ENCODE measurements at regions not wholly inside any gene's neighbourhood (a gene's known extent, or its start where the extent isn't known, plus 50 kb on each side); places are given as distances from the start of the nearest gene placed in this dataset.
"Not testable (repeated sequence)": the region's sequence is repeated elsewhere in the genome, so short reads cannot be mapped to it uniquely, and the experiment has no call there.

- H3K9me3 ChIP-seq (ENCODE audit: insufficient read depth, low read depth, low read length); DNase-seq; H3K36me3 ChIP-seq (ENCODE audit: control insufficient read depth in 1 of 2, insufficient read depth in 2 of 2, low read length in 2 of 2): not testable (repeated sequence)
Observed at GRCh38 chr5:99521666-99522065, 592.9 kb upstream of the CHD1 start.

GRCh38 chr5:99515864-99516490, 587.2 kb upstream of the CHD1 start:
- not testable (repeated sequence) for H3K4ac ChIP-seq (ENCODE audit: low read depth, low read length); H3K27ac ChIP-seq (ENCODE audit: low read depth, low read length); H4K12ac ChIP-seq (ENCODE audit: low read depth, low read length); H3K23ac ChIP-seq (ENCODE audit: low read length); H2BK120ac ChIP-seq (ENCODE audit: insufficient read depth, low read length, poor library complexity); H2AK5ac ChIP-seq (ENCODE audit: low read length); H3K14ac ChIP-seq (ENCODE audit: low read length); H3K79me1 ChIP-seq (ENCODE audit: low read length); H3K9me3 ChIP-seq (ENCODE audit: insufficient read depth, low read depth, low read length); H3K4me1 ChIP-seq (ENCODE audit: control insufficient read depth in 1 of 2, insufficient read depth in 2 of 2, low read length in 2 of 2); H3K4me2 ChIP-seq (ENCODE audit: low read length); H4K91ac ChIP-seq (ENCODE audit: low read depth, low read length); H3K9ac ChIP-seq (ENCODE audit: low read length); H3K27me3 ChIP-seq (ENCODE audit: insufficient read depth, low read length); H4K8ac ChIP-seq (ENCODE audit: low read depth, low read length); H3K4me3 ChIP-seq (ENCODE audit: low read depth, low read length); H3K79me2 ChIP-seq (ENCODE audit: control insufficient read depth, insufficient read depth, low read length, poor library complexity); H3K36me3 ChIP-seq (ENCODE audit: control insufficient read depth in 1 of 2, insufficient read depth in 2 of 2, low read length in 2 of 2); H2BK5ac ChIP-seq (ENCODE audit: low read depth, low read length, poor library complexity); H3K18ac ChIP-seq (ENCODE audit: low read length); H2BK12ac ChIP-seq (ENCODE audit: low read length); DNase-seq; H2AFZ ChIP-seq (ENCODE audit: insufficient read depth, low read length, poor library complexity)
- no CpG with 5 or more reads among the region's 6 CpGs for WGBS (ENCODE audit: extremely low coverage, insufficient coverage, insufficient read length)

More at GRCh38 chr5:99521666-99522065, 592.9 kb upstream of the CHD1 start:
- not testable (repeated sequence) for H2BK120ac ChIP-seq (ENCODE audit: insufficient read depth, low read length, poor library complexity); H3K14ac ChIP-seq (ENCODE audit: low read length); H2AFZ ChIP-seq (ENCODE audit: insufficient read depth, low read length, poor library complexity); H3K4me2 ChIP-seq (ENCODE audit: low read length); H3K18ac ChIP-seq (ENCODE audit: low read length); H4K91ac ChIP-seq (ENCODE audit: low read depth, low read length); H3K9ac ChIP-seq (ENCODE audit: low read length); H3K23ac ChIP-seq (ENCODE audit: low read length); H2BK5ac ChIP-seq (ENCODE audit: low read depth, low read length, poor library complexity); H3K4me1 ChIP-seq (ENCODE audit: control insufficient read depth in 1 of 2, insufficient read depth in 2 of 2, low read length in 2 of 2); H2BK12ac ChIP-seq (ENCODE audit: low read length); H3K79me1 ChIP-seq (ENCODE audit: low read length); H3K79me2 ChIP-seq (ENCODE audit: control insufficient read depth, insufficient read depth, low read length, poor library complexity); H3K27ac ChIP-seq (ENCODE audit: low read depth, low read length); H4K12ac ChIP-seq (ENCODE audit: low read depth, low read length); H3K4me3 ChIP-seq (ENCODE audit: low read depth, low read length); H4K8ac ChIP-seq (ENCODE audit: low read depth, low read length); H2AK5ac ChIP-seq (ENCODE audit: low read length); H3K27me3 ChIP-seq (ENCODE audit: insufficient read depth, low read length); H3K4ac ChIP-seq (ENCODE audit: low read depth, low read length)
- no CpG with 5 or more reads among the region's 1 CpG for WGBS (ENCODE audit: extremely low coverage, insufficient coverage, insufficient read length)

GRCh38 chr5:99510237-99510866, 581.5 kb upstream of the CHD1 start:
- not testable (repeated sequence) for H3K4me3 ChIP-seq (ENCODE audit: low read depth, low read length); H3K27me3 ChIP-seq (ENCODE audit: insufficient read depth, low read length); H3K79me2 ChIP-seq (ENCODE audit: control insufficient read depth, insufficient read depth, low read length, poor library complexity); H3K36me3 ChIP-seq (ENCODE audit: control insufficient read depth in 1 of 2, insufficient read depth in 2 of 2, low read length in 2 of 2); H4K91ac ChIP-seq (ENCODE audit: low read depth, low read length); H2AFZ ChIP-seq (ENCODE audit: insufficient read depth, low read length, poor library complexity); H4K8ac ChIP-seq (ENCODE audit: low read depth, low read length); H3K14ac ChIP-seq (ENCODE audit: low read length); H2BK5ac ChIP-seq (ENCODE audit: low read depth, low read length, poor library complexity); H3K18ac ChIP-seq (ENCODE audit: low read length); H3K4me1 ChIP-seq (ENCODE audit: control insufficient read depth in 1 of 2, insufficient read depth in 2 of 2, low read length in 2 of 2); H3K4ac ChIP-seq (ENCODE audit: low read depth, low read length); H3K9me3 ChIP-seq (ENCODE audit: insufficient read depth, low read depth, low read length); H4K12ac ChIP-seq (ENCODE audit: low read depth, low read length); H3K27ac ChIP-seq (ENCODE audit: low read depth, low read length); H2BK12ac ChIP-seq (ENCODE audit: low read length); H3K23ac ChIP-seq (ENCODE audit: low read length); H3K79me1 ChIP-seq (ENCODE audit: low read length); H3K9ac ChIP-seq (ENCODE audit: low read length); H3K4me2 ChIP-seq (ENCODE audit: low read length); DNase-seq; H2BK120ac ChIP-seq (ENCODE audit: insufficient read depth, low read length, poor library complexity); H2AK5ac ChIP-seq (ENCODE audit: low read length)
- WGBS (ENCODE audit: extremely low coverage, insufficient coverage, insufficient read length): no CpG with 5 or more reads among the region's 1 CpG

- H3K79me2 ChIP-seq (ENCODE audit: control insufficient read depth, insufficient read depth, low read length, poor library complexity); H3K4me3 ChIP-seq (ENCODE audit: low read depth, low read length); H3K9ac ChIP-seq (ENCODE audit: low read length); H2AFZ ChIP-seq (ENCODE audit: insufficient read depth, low read length, poor library complexity); H3K14ac ChIP-seq (ENCODE audit: low read length); H3K27ac ChIP-seq (ENCODE audit: low read depth, low read length); H4K12ac ChIP-seq (ENCODE audit: low read depth, low read length); H2BK120ac ChIP-seq (ENCODE audit: insufficient read depth, low read length, poor library complexity); H3K4me1 ChIP-seq (ENCODE audit: control insufficient read depth in 1 of 2, insufficient read depth in 2 of 2, low read length in 2 of 2); H2BK12ac ChIP-seq (ENCODE audit: low read length); H3K4me2 ChIP-seq (ENCODE audit: low read length); H3K23ac ChIP-seq (ENCODE audit: low read length); H3K9me3 ChIP-seq (ENCODE audit: insufficient read depth, low read depth, low read length); H4K91ac ChIP-seq (ENCODE audit: low read depth, low read length); H3K4ac ChIP-seq (ENCODE audit: low read depth, low read length); H3K36me3 ChIP-seq (ENCODE audit: control insufficient read depth in 1 of 2, insufficient read depth in 2 of 2, low read length in 2 of 2); H3K79me1 ChIP-seq (ENCODE audit: low read length); H2AK5ac ChIP-seq (ENCODE audit: low read length); H3K18ac ChIP-seq (ENCODE audit: low read length); H2BK5ac ChIP-seq (ENCODE audit: low read depth, low read length, poor library complexity); H3K27me3 ChIP-seq (ENCODE audit: insufficient read depth, low read length); H4K8ac ChIP-seq (ENCODE audit: low read depth, low read length); DNase-seq: not testable (repeated sequence)
- WGBS (ENCODE audit: extremely low coverage, insufficient coverage, insufficient read length): no CpG with 5 or more reads among the region's 9 CpGs
Observed at GRCh38 chr5:99509064-99509463, 580.3 kb upstream of the CHD1 start.
